ENCODE measurements at regions not wholly inside any gene's neighbourhood (a gene's known extent, or its start where the extent isn't known, plus 50 kb on each side); places are given as distances from the start of the nearest gene placed in this dataset.

- no peak overlapping the region for H3K27ac ChIP-seq (ENCODE audit: low read depth in 2 of 2, low read length in 2 of 2)
- FAIRE-seq = no peak
- no peaks in the 10 kb centered on the region for H3K36me3 ChIP-seq (ENCODE audit: control insufficient read depth in 2 of 3, insufficient read depth in 3 of 3, low read length in 3 of 3)
- no peak overlapping the region for H3K9ac ChIP-seq (ENCODE audit: low read length in 3 of 3)
- DNase-seq = no peak
- no peak overlapping the region for H3K4me3 ChIP-seq (ENCODE audit: low read length in 3 of 3)
- TF ChIP-seq CTCF (IDR thresholded peaks at IDR 0.05; ENCODE audit: borderline replicate concordance, extremely low read depth, insufficient read depth) = no peak
- H3K4me1 ChIP-seq (ENCODE audit: control insufficient read depth in 2 of 3, insufficient read depth in 2 of 3, low read depth in 1 of 3, low read length in 3 of 3) = no peaks in the 10 kb centered on the region
- intact Hi-C loops (cut with DNase I) = no loop called here
- H3K27me3 ChIP-seq (ENCODE audit: control insufficient read depth, insufficient read depth, low read length) = no peaks in the 10 kb centered on the region
- peaks cover 0 to 6% (median 2%) of the 10 kb centered on the region in 3 donors for H3K9me3 ChIP-seq (ENCODE audit: control insufficient read depth in 2 of 3, insufficient read depth in 1 of 3, low read length in 3 of 3)
Observed at GRCh38 chr6:86586195-86586594, 351.1 kb upstream of the HTR1E start.

- Histone ChIP-seq H3K27ac (ENCODE audit: low read depth in 2 of 2, low read length in 2 of 2) (no peak overlapping the region), H3K9me3 (ENCODE audit: control insufficient read depth in 2 of 3, insufficient read depth in 1 of 3, low read length in 3 of 3) (peaks cover 0 to 6% (median 2%) of the 10 kb centered on the region in 3 donors), H3K4me3 (ENCODE audit: low read length in 3 of 3) (no peak overlapping the region), H3K27me3 (ENCODE audit: control insufficient read depth, insufficient read depth, low read length) (no peaks in the 10 kb centered on the region), H3K4me1 (ENCODE audit: control insufficient read depth in 2 of 3, insufficient read depth in 2 of 3, low read depth in 1 of 3, low read length in 3 of 3) (no peaks in the 10 kb centered on the region), H3K36me3 (ENCODE audit: control insufficient read depth in 2 of 3, insufficient read depth in 3 of 3, low read length in 3 of 3) (no peaks in the 10 kb centered on the region), H3K9ac (ENCODE audit: low read length in 3 of 3) (no peak overlapping the region)
- intact Hi-C loops (cut with DNase I) = no loop called here
- no peak for DNase-seq
- no peak for TF ChIP-seq CTCF (IDR thresholded peaks at IDR 0.05; ENCODE audit: borderline replicate concordance, extremely low read depth, insufficient read depth)
- no peak for FAIRE-seq
Observed at GRCh38 chr6:86581833-86582232, 355.5 kb upstream of the HTR1E start.

GRCh38 chr6:86563197-86563596, 374.1 kb upstream of the HTR1E start:
- no peak overlapping the region for H3K4me3 ChIP-seq (ENCODE audit: low read length in 3 of 3)
- intact Hi-C loops (cut with DNase I) = no loop called here
- H3K9me3 ChIP-seq (ENCODE audit: control insufficient read depth in 2 of 3, insufficient read depth in 1 of 3, low read length in 3 of 3) = no peaks in the 10 kb centered on the region
- no peak overlapping the region for H3K27ac ChIP-seq (ENCODE audit: low read depth in 2 of 2, low read length in 2 of 2)
- TF ChIP-seq CTCF (IDR thresholded peaks at IDR 0.05; ENCODE audit: borderline replicate concordance, extremely low read depth, insufficient read depth) = no peak
- no peak overlapping the region for H3K9ac ChIP-seq (ENCODE audit: low read length in 3 of 3)
- no peaks in the 10 kb centered on the region for H3K27me3 ChIP-seq (ENCODE audit: control insufficient read depth, insufficient read depth, low read length)
- H3K4me1 ChIP-seq (ENCODE audit: control insufficient read depth in 2 of 3, insufficient read depth in 2 of 3, low read depth in 1 of 3, low read length in 3 of 3) = no peaks in the 10 kb centered on the region
- FAIRE-seq = no peak
- DNase-seq = no peak
- no peaks in the 10 kb centered on the region for H3K36me3 ChIP-seq (ENCODE audit: control insufficient read depth in 2 of 3, insufficient read depth in 3 of 3, low read length in 3 of 3)

GRCh38 chr6:86558318-86558717, 379.0 kb upstream of the HTR1E start:
- H3K4me1 ChIP-seq (ENCODE audit: control insufficient read depth in 2 of 3, insufficient read depth in 2 of 3, low read depth in 1 of 3, low read length in 3 of 3) = no peaks in the 10 kb centered on the region
- TF ChIP-seq CTCF (IDR thresholded peaks at IDR 0.05; ENCODE audit: borderline replicate concordance, extremely low read depth, insufficient read depth) = no peak
- DNase-seq (no peak), FAIRE-seq (no peak)
- H3K27ac ChIP-seq (ENCODE audit: low read depth in 2 of 2, low read length in 2 of 2) = no peak overlapping the region
- no peak overlapping the region for H3K9ac ChIP-seq (ENCODE audit: low read length in 3 of 3)
- H3K9me3 ChIP-seq (ENCODE audit: control insufficient read depth in 2 of 3, insufficient read depth in 1 of 3, low read length in 3 of 3) = no peaks in the 10 kb centered on the region
- H3K27me3 ChIP-seq (ENCODE audit: control insufficient read depth, insufficient read depth, low read length) = no peaks in the 10 kb centered on the region
- no peak overlapping the region for H3K4me3 ChIP-seq (ENCODE audit: low read length in 3 of 3)
- no peaks in the 10 kb centered on the region for H3K36me3 ChIP-seq (ENCODE audit: control insufficient read depth in 2 of 3, insufficient read depth in 3 of 3, low read length in 3 of 3)
- intact Hi-C loops (cut with DNase I) = no loop called here

Measured in kidney (tissue), 13 donors.